Retinal pigment epithelial cell (primary cell): ENCODE measurements at regions not wholly inside any gene's neighbourhood (a gene's known extent, or its start where the extent isn't known, plus 50 kb on each side); places are given as distances from the start of the nearest gene placed in this dataset.
A peak's percentile ranks its signal among the peaks of the same experiment; 100 is the strongest.
"Not testable (repeated sequence)": the region's sequence is repeated elsewhere in the genome, so short reads cannot be mapped to it uniquely, and the experiment has no call there.

Source experiments
- DNase-seq: peaks from one replicate; pipeline ENCODE4 v3.0.0-alpha.2; 2010; ENCODE audit warnings: low read depth
- H3K4me3 ChIP-seq: 2 replicates; pipeline ENCODE4 v1.5.1; 2011; ENCODE audit warnings: mild to moderate bottlenecking, low read length, control low read depth, moderate library complexity
- CTCF ChIP-seq: conservative IDR thresholded peaks from 2 replicates; pipeline ENCODE4 v1.5.1; 2011; ENCODE audit warnings: low read depth, low read length, control low read depth, inconsistent platforms

DNA sequence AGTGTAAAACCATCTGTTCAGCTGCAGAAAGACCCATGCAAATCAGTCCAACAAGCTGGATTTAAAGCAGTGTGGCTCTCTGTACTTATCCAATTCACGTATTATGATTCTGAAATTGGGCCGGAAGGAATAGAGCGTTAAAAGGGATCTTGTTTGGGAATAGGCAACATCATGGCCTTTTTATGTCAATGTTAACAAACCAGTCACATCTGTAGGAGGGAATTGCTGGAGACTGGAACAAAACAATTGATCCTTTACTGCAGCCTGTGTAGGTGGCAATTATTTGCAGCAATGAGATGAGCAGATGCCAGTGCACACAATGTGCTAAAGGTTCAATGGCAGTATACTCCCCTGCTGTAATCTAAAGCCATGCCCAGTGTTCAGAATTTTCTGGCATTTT, 887.4 kb upstream of the ROBO1 start:
- no peak overlapping the region for H3K4me3 ChIP-seq
- DNase-seq, result no peak
- no peak for TF ChIP-seq CTCF

DNA sequence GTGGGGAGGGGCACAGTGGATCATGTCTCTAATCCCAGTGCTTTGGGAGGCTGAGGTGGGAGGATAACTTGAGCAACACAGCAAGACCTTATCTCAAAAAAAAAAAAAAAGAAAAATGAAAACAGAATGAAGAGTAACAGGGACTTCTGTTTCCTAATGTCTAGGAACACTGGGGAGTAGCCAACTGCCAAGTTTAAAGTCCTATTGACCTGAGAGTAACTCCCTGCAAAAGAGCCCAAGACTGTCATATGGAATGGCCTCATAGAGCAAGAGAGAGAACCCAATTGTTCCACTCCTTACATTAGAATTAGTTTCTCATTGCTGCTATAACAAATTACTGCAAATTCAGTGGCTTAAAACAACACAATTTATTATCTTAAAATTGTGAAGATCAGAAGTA, 881.4 kb upstream of the ROBO1 start:
- H3K4me3 ChIP-seq, result no peak overlapping the region
- no peak for TF ChIP-seq CTCF
- DNase-seq, result no peak

DNA sequence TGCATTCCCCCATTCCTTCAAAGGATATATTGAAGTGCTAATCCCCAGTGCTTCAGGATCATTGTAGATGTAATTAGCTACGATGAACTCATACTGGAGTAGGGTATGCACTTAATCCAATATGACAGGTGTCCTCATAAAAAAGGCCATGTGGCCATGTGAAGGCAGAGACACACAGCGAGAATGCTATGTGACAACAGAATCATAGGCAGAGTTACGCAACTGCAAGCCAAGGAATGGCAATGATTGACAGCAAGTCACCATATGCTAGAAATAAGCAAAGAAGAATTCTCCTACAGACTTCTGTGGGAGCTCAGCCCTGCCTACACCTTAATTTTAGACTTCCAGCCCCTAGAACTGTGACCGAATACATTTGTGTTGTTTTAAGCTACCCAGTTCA, 875.6 kb upstream of the ROBO1 start:
- TF ChIP-seq CTCF, result no peak
- H3K4me3 ChIP-seq, result no peak overlapping the region

DNA sequence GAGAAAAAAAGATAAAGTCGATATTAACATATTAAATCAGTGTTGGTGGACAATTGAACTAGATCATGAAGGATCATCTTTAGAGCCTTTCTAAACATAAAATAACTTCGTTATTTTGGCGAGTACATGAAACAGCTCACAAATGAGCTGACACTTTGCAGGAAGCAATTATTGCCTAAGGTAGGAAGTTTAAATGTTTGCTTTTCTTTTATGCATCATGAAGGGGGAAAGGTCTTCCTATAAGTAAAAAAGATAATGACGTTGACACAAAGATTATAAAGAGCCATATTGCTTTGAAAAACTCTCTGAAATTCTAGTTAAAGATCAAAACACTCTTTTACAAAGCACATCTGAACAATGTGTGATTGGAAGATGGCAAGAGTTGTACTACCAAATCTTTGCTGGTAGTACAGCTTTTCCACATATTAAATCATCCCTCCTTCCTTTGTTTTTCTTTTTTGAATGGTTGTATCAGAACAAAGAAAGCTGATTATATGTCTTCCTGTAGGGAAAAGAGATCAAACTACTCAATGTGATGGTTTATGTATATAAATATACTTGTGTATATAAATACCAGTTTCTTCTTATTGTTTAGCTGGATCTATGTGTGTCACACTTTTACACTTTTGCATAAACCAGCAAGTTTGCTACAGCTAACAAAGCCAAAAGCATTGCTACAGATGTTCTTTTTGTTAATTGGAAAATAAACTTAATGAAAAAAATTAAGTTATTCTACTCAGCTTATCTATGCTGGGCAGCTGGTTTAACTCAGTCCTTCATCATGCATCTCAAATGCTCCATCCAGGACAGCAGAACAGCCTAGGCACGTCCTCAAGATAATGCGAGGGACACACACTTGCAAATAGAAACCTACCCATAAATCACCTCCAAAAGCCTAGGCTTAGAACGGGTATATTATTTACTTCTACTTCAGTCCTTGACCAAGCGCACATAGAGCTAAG, 850.8 kb upstream of the ROBO1 start:
- DNase-seq, result no peak
- TF ChIP-seq CTCF, result no peak
- no peak overlapping the region for H3K4me3 ChIP-seq

More for the DNA sequence above, 875.6 kb upstream of the ROBO1 start:
- peak; percentile 8 for DNase-seq

- no peak for TF ChIP-seq CTCF
- no peak for DNase-seq
- no peak overlapping the region for H3K4me3 ChIP-seq
Measured at GRCh38 chr3:80612366-80612765, 844.6 kb upstream of the ROBO1 start.

- H3K4me3 ChIP-seq, DNase-seq: not testable (repeated sequence)
Measured at GRCh38 chr3:80608072-80608471, 840.3 kb upstream of the ROBO1 start.

DNA sequence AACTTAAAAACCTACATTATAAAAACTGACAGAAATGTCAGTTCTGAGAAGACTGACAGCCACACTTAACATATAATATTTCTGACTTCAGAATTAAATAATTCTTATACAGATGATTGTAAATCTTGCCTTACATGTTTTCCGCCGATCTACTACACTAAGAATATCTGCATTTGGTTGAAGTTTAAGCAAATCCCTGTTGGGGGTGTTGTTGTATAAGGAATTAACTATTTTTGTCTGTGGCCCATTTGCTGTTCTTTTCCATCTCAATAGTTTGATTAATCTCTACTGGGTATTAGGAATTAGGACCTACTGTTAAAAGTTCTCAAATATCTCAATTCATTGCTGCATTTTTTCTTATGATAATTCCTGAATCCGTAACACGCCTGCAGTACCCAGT, 838.3 kb upstream of the ROBO1 start:
- H3K4me3 ChIP-seq, result no peak overlapping the region
- no peak for TF ChIP-seq CTCF
- DNase-seq, result no peak
